Esophagus squamous epithelium (tissue), 4 donors: ENCODE measurements at regions not wholly inside any gene's neighbourhood (a gene's known extent, or its start where the extent isn't known, plus 50 kb on each side); places are given as distances from the start of the nearest gene placed in this dataset.

Experiments
- POLR2A ChIP-seq, 4 donors: fragments of 450-650 bp; IDR thresholded peaks; one replicate each; pipeline ENCODE4 v1.6.1; 2017; ENCODE audit warnings: antibody characterized with exemption in 4 of 4, mild to moderate bottlenecking in 4 of 4, moderate library complexity in 3 of 4
- TF ChIP-seq, protein P1 (sequence below), 6 experiments: fragments of 450-650 bp in 4 of 6; fragments of 200-600 bp in 2 of 6; sonication (generic) in 2 of 6; IDR thresholded peaks; one replicate each; pipeline ENCODE4 v1.5.1; 2016 to 2019; ENCODE audit warnings: antibody characterized with exemption in 6 of 6, mild to moderate bottlenecking in 4 of 6, moderate library complexity in 4 of 6

DNA sequence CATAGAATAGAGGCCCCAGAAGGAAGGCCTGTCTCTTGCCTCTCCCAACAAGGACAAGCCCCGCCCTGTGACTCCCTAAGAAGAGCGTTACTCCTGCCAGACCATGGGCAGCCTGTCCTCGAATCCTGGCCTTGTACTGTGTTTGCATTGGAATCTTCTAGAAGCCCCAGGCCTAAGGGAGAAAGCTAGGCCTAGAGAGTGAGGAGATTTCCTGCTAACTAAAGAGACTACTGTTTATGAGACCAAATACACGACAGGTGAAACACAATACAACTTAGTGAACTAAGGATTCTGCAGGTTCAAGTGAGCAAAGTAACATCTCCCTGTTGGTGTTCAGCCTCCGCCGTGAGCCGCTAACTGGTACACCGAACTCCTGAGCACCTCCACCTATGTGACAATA is 62.7 kb downstream of the SYF2 start:
- TF ChIP-seq, protein P1, sequence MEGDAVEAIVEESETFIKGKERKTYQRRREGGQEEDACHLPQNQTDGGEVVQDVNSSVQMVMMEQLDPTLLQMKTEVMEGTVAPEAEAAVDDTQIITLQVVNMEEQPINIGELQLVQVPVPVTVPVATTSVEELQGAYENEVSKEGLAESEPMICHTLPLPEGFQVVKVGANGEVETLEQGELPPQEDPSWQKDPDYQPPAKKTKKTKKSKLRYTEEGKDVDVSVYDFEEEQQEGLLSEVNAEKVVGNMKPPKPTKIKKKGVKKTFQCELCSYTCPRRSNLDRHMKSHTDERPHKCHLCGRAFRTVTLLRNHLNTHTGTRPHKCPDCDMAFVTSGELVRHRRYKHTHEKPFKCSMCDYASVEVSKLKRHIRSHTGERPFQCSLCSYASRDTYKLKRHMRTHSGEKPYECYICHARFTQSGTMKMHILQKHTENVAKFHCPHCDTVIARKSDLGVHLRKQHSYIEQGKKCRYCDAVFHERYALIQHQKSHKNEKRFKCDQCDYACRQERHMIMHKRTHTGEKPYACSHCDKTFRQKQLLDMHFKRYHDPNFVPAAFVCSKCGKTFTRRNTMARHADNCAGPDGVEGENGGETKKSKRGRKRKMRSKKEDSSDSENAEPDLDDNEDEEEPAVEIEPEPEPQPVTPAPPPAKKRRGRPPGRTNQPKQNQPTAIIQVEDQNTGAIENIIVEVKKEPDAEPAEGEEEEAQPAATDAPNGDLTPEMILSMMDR (IDR thresholded peaks at IDR 0.05) = no peak
- no peak for TF ChIP-seq POLR2A (IDR thresholded peaks at IDR 0.05)
